Lower lobe of right lung (tissue), 2 donors: ENCODE measurements at regions not wholly inside any gene's neighbourhood (a gene's known extent, or its start where the extent isn't known, plus 50 kb on each side); places are given as distances from the start of the nearest gene placed in this dataset.

Experiments used
- ATAC-seq, 2 donors: fragments of 200-7000 bp; cut with Tn5 transposase; one replicate each; pipeline ENCODE4 v1.9.1; 2020 to 2022; ENCODE audit warnings: mild to moderate bottlenecking in 2 of 2, moderate library complexity in 2 of 2
- DNase-seq: peaks from one replicate; pipeline ENCODE4 v3.0.0-alpha.2; 2020
- H3K27ac ChIP-seq: fragments of 200-600 bp; one replicate; pipeline ENCODE4 v1.8.0; 2022
- H3K27me3 ChIP-seq: fragments of 200-600 bp; one replicate; pipeline ENCODE4 v1.8.0; 2022; ENCODE audit warnings: low read depth
- H3K36me3 ChIP-seq: fragments of 200-600 bp; one replicate; pipeline ENCODE4 v1.8.0; 2022; ENCODE audit warnings: mild to moderate bottlenecking
- H3K4me1 ChIP-seq: fragments of 200-600 bp; one replicate; pipeline ENCODE4 v1.8.0; 2022
- H3K4me3 ChIP-seq: fragments of 200-600 bp; one replicate; pipeline ENCODE4 v1.8.0; 2022; ENCODE audit warnings: mild to moderate bottlenecking
- H3K9me3 ChIP-seq: fragments of 200-600 bp; one replicate; pipeline ENCODE4 v1.8.0; 2022
- intact Hi-C: fragments of 100-400 bp; cut with DNase I; formaldehyde crosslinking; loops from one replicate; pipeline ENCODE4 v1.11.0; 2022
- TF ChIP-seq, protein P1 (sequence below): fragments of 200-600 bp; IDR thresholded peaks from one replicate; pipeline ENCODE4 v1.8.0; 2022; ENCODE audit warnings: antibody characterized with exemption, mild to moderate bottlenecking
- donor health status: DM: no; HTN: yes; CAD: no; lungs with severe emphysema.

DNA sequence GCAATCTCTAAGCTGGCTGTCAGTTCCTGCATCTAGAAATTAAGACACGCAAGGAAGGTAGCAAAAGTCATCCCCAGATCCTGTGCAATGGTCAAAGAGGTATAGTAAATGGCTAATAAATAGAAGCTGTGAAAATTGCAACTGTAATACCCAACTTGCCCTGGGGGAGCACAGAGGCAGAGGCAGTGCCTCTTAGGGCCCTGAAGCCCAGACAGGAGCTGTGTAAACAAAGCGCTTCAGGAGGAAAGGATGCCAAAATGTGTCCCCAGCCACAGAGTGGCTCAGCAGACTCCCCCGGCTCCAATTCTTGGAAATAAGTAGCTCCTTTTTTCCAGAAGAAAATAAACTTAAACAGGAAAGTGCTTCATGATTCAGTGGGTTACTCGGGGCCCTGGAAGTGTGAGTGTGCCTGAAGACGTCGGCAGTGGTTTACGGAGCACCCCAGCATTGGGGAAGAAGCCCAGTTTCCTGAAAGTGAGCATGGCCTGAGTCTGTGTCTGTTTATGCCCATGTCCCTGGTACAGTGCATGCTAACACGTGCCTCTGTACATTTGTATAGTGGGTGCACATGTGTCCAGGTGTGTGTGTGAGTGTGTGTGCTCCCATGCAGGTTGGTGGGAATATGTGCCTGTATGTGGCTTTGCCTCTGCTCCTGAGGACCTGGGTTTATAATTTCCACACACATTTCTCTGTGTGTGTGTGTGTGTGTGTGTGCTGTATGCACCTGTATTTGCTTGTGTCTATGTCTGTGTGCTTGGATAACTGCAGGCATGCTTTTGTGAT, 246.7 kb downstream of the MAFB start:
- Histone ChIP-seq H3K36me3 (no peaks in the 10 kb centered on the region), H3K4me3 (no peak overlapping the region), H3K9me3 (no peaks in the 10 kb centered on the region), H3K4me1 (peaks cover 5% of the 10 kb centered on the region), H3K27ac (no peak overlapping the region), H3K27me3 (no peaks in the 10 kb centered on the region)
- intact Hi-C loops: no loop called here
- no peak for DNase-seq
- TF ChIP-seq, protein P1, sequence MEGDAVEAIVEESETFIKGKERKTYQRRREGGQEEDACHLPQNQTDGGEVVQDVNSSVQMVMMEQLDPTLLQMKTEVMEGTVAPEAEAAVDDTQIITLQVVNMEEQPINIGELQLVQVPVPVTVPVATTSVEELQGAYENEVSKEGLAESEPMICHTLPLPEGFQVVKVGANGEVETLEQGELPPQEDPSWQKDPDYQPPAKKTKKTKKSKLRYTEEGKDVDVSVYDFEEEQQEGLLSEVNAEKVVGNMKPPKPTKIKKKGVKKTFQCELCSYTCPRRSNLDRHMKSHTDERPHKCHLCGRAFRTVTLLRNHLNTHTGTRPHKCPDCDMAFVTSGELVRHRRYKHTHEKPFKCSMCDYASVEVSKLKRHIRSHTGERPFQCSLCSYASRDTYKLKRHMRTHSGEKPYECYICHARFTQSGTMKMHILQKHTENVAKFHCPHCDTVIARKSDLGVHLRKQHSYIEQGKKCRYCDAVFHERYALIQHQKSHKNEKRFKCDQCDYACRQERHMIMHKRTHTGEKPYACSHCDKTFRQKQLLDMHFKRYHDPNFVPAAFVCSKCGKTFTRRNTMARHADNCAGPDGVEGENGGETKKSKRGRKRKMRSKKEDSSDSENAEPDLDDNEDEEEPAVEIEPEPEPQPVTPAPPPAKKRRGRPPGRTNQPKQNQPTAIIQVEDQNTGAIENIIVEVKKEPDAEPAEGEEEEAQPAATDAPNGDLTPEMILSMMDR: peak; percentile 13
- peak; percentile 28 to 40 for ATAC-seq

GRCh38 chr20:40441771-40442170, 247.3 kb downstream of the MAFB start:
- intact Hi-C loops: no loop called here
- Histone ChIP-seq H3K9me3 (no peaks in the 10 kb centered on the region), H3K27ac (no peak overlapping the region), H3K36me3 (no peaks in the 10 kb centered on the region), H3K27me3 (no peaks in the 10 kb centered on the region), H3K4me1 (peaks cover 5% of the 10 kb centered on the region), H3K4me3 (no peak overlapping the region)
- DNase-seq: no peak
- TF ChIP-seq, protein P1: no peak
- ATAC-seq: no peak

DNA sequence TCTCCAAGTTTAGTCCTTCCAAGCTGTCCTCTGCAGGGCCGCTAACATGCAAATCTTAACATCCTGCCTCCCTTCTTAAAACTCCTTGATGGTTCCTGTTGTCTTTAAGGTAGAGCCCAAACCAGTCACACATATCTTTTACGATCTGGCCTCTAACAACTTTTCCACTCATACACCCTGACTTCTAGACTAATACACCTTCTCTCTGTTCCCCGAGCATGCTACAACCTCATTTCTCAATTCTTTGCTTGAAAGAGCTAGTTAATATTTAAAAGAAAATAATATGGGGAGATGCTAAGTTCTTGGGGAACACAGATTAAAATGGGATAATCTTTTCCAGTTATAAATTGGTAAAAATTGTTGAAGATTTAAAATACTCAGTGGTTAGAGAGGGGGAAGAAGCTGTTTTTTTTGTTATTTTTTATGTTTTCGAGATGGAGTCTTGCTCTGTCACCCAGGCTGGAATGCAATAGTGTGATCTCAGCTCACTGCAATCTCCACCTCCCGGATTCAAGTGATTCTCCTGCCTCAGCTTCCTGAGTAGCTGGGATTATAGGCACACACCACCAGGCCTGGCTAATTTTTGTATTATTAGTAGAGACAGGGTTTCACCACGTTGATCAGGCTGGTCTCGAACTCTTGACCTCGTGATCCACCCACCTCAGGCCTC, 250.7 kb downstream of the MAFB start:
- no peaks in the 10 kb centered on the region for H3K9me3 ChIP-seq
- intact Hi-C loops: no loop called here
- no peak overlapping the region for H3K27ac ChIP-seq
- peaks cover 5% of the 10 kb centered on the region for H3K4me1 ChIP-seq
- no peaks in the 10 kb centered on the region for H3K27me3 ChIP-seq
- H3K36me3 ChIP-seq: no peaks in the 10 kb centered on the region
- DNase-seq: no peak
- TF ChIP-seq, protein P1: no peak
- no peak for ATAC-seq
- no peak overlapping the region for H3K4me3 ChIP-seq

DNA sequence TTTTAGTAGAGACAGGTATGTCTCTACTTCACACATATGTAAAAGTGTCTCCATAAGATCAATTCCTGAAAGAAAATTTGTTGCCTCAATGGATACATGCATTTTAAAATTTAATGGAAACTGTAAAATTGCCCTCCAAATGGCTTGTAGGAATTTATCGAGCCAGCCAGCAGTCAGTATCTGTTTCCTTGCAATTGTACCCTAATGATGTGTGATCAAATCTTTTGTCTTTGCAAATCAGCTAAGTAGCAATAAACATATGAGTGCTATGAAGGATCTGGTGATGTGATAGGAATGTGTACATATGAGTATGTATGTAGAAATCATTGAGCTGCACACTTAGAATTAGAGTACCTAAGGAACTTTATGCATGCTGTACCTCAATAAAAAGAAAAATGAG, 253.0 kb downstream of the MAFB start:
- DNase-seq: no peak
- TF ChIP-seq, protein P1: no peak
- no peaks in the 10 kb centered on the region for H3K36me3 ChIP-seq

DNA sequence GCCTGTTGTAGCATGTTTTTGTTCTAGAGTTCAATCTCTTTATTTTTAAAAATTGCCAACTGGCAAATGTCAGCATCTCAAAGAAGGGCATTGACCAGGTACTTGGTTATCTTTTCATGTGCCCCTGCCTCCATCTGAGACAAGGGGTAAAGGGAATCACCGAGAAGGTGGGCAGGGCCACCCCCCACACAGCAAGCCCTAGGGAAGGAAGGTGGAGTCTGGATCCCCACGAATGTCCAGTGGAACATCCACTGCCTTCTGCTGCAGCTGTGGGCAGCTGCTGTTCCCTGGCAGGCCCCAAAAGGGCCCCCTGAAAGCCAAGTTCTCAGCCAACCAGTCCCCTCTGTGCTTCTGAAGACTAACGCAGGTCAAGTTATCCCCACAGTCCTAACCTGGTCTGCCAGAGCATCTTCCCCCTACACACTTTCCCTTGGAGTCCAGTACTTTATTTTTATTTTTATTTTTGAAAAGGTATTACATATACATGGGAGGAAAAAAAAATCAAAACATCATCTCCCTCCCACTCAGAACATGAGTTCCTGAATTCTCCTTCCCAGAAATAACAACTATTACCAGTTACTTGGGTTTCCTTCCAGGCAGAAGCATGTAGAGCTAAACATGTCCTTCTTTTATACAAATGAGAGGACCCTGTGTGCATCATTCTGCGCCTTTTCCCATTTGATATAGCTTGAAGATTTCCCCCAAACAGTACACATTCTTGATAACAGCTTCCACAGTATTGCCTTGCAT, 253.7 kb downstream of the MAFB start:
- ATAC-seq: no peak
- Histone ChIP-seq H3K36me3 (no peaks in the 10 kb centered on the region), H3K27me3 (no peaks in the 10 kb centered on the region), H3K4me3 (no peak overlapping the region), H3K4me1 (no peaks in the 10 kb centered on the region), H3K9me3 (no peaks in the 10 kb centered on the region), H3K27ac (no peak overlapping the region)
- TF ChIP-seq, protein P1: no peak
- no peak for DNase-seq
- intact Hi-C loops: no loop called here

More for the DNA sequence above, 253.0 kb downstream of the MAFB start:
- H3K4me3 ChIP-seq: no peak overlapping the region
- ATAC-seq: no peak
- H3K27ac ChIP-seq: no peak overlapping the region
- no peaks in the 10 kb centered on the region for H3K27me3 ChIP-seq
- intact Hi-C loops: no loop called here
- H3K9me3 ChIP-seq: no peaks in the 10 kb centered on the region
- H3K4me1 ChIP-seq: no peaks in the 10 kb centered on the region
